Neural crest cell (in vitro differentiated cells): ENCODE measurements at regions not wholly inside any gene's neighbourhood (a gene's known extent, or its start where the extent isn't known, plus 50 kb on each side); places are given as distances from the start of the nearest gene placed in this dataset.
"Not testable (repeated sequence)": the region's sequence is repeated elsewhere in the genome, so short reads cannot be mapped to it uniquely, and the experiment has no call there.

Experiments used
- DNase-seq: peaks from one replicate; pipeline ENCODE4 v3.0.0; 2021; ENCODE audit warnings: low read depth, mixed read lengths, low spot score
- H3K27ac Mint-ChIP-seq: one replicate; pipeline ENCODE4 v1.8.0; 2021; ENCODE audit warnings: mild to moderate bottlenecking, mixed read lengths; ENCODE audit not compliant: unreplicated experiment
- H3K27me3 Mint-ChIP-seq: 2 replicates; pipeline ENCODE4 v1.8.0; 2021; ENCODE audit warnings: low read depth, mild to moderate bottlenecking, mixed read lengths
- H3K36me3 Mint-ChIP-seq: 2 replicates; pipeline ENCODE4 v1.8.0; 2021; ENCODE audit warnings: low read depth, mild to moderate bottlenecking, mixed read lengths
- H3K4me1 Mint-ChIP-seq: 2 replicates; pipeline ENCODE4 v1.8.0; 2021; ENCODE audit warnings: mixed read lengths
- H3K4me3 Mint-ChIP-seq: one replicate; pipeline ENCODE4 v1.8.0; 2021; ENCODE audit warnings: mild to moderate bottlenecking, mixed read lengths
- H3K9me3 Mint-ChIP-seq: 2 replicates; pipeline ENCODE4 v1.8.0; 2021; ENCODE audit warnings: mixed read lengths
- CTCF ChIP-seq: fragments of 200-600 bp; sonication (generic); conservative IDR thresholded peaks from 2 replicates; pipeline ENCODE4 v1.5.0; 2021; ENCODE audit warnings: antibody characterized with exemption, mild to moderate bottlenecking

- DNase-seq, result no peak
- Mint-ChIP-seq H3K27me3 (no peaks in the 10 kb centered on the region), H3K27ac (peak overlapping the region; percentile 11)
Measured at GRCh38 chr13:44796597-44797490, 192.4 kb downstream of the NUFIP1 start.

GRCh38 chr13:44796039-44796438, 193.2 kb downstream of the NUFIP1 start:
- H3K4me3 Mint-ChIP-seq, H3K27me3 Mint-ChIP-seq, DNase-seq, H3K4me1 Mint-ChIP-seq, H3K27ac Mint-ChIP-seq, H3K36me3 Mint-ChIP-seq, H3K9me3 Mint-ChIP-seq: not testable (repeated sequence)

More at GRCh38 chr13:44796597-44797490, 192.4 kb downstream of the NUFIP1 start:
- TF ChIP-seq CTCF, result no peak
- Mint-ChIP-seq H3K36me3 (no peaks in the 10 kb centered on the region), H3K4me1 (no peaks in the 10 kb centered on the region), H3K4me3 (no peak overlapping the region), H3K9me3 (peaks cover 3% of the 10 kb centered on the region)

GRCh38 chr13:44795176-44795575, 194.1 kb downstream of the NUFIP1 start:
- Mint-ChIP-seq H3K9me3 (peaks cover 3% of the 10 kb centered on the region), H3K27ac (no peak overlapping the region), H3K27me3 (no peaks in the 10 kb centered on the region), H3K4me3 (no peak overlapping the region), H3K36me3 (no peaks in the 10 kb centered on the region), H3K4me1 (no peaks in the 10 kb centered on the region)
- no peak for TF ChIP-seq CTCF
- no peak for DNase-seq

- no peak overlapping the region for H3K4me3 Mint-ChIP-seq
- DNase-seq, result no peak
- peaks cover 3% of the 10 kb centered on the region for H3K9me3 Mint-ChIP-seq
- H3K27ac Mint-ChIP-seq, result no peak overlapping the region
- H3K36me3 Mint-ChIP-seq, result no peaks in the 10 kb centered on the region
- no peaks in the 10 kb centered on the region for H3K4me1 Mint-ChIP-seq
- no peaks in the 10 kb centered on the region for H3K27me3 Mint-ChIP-seq
- TF ChIP-seq CTCF, result no peak
Measured at GRCh38 chr13:44792096-44792495, 197.2 kb downstream of the NUFIP1 start.

GRCh38 chr13:44790289-44790688, 199.0 kb downstream of the NUFIP1 start:
- DNase-seq, result no peak
- no peaks in the 10 kb centered on the region for H3K4me1 Mint-ChIP-seq
- H3K27ac Mint-ChIP-seq, result no peak overlapping the region
- no peaks in the 10 kb centered on the region for H3K27me3 Mint-ChIP-seq
- no peak overlapping the region for H3K4me3 Mint-ChIP-seq
- H3K9me3 Mint-ChIP-seq, result peaks cover 3% of the 10 kb centered on the region
- TF ChIP-seq CTCF, result no peak
- no peaks in the 10 kb centered on the region for H3K36me3 Mint-ChIP-seq

- no peak overlapping the region for H3K27ac Mint-ChIP-seq
- DNase-seq, result no peak
- no peaks in the 10 kb centered on the region for H3K27me3 Mint-ChIP-seq
- H3K4me3 Mint-ChIP-seq, result no peak overlapping the region
- H3K36me3 Mint-ChIP-seq, result no peaks in the 10 kb centered on the region
- H3K4me1 Mint-ChIP-seq, result no peaks in the 10 kb centered on the region
- no peaks in the 10 kb centered on the region for H3K9me3 Mint-ChIP-seq
- TF ChIP-seq CTCF, result no peak
Measured at GRCh38 chr13:44787617-44788016, 201.7 kb downstream of the NUFIP1 start.
